ENCODE measurements at regions not wholly inside any gene's neighbourhood (a gene's known extent, or its start where the extent isn't known, plus 50 kb on each side); places are given as distances from the start of the nearest gene placed in this dataset.

DNA sequence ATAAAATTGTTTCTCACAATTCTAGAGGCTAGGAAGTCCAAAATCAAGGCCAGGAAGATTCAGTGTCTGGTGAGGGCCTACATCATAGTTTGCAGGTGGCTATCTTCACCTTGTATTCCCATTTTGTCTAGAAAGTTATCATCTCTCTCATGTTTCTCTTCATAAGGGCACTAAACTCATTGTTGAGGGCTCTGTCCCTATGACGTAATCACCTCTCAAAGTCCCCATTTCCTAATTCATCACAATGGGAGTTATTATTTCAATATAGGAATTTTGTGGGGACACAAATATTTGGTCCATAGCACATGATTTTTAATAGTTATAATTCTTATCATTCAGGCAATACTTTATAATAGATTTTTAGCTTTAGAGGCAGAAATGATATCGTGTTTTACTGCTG lies 1509.2 kb upstream of the SEL1L start:
- H3K9me3 ChIP-seq (replicated peaks in 1 of 2; ENCODE audit: control insufficient read depth in 1 of 2, insufficient read depth in 1 of 2, low read length in 2 of 2): peaks cover 0 to 9% of the 10 kb centered on the region in 2 donors
- H3K27ac Mint-ChIP-seq: no peak overlapping the region
- DNase-seq: no peak
- H2AFZ ChIP-seq (ENCODE audit: insufficient read depth, low read depth, low read length, poor library complexity, severe bottlenecking): no peak overlapping the region
- intact Hi-C loops (cut with micrococcal nuclease): no loop called here
- no peak overlapping the region for H3K4me3 Mint-ChIP-seq
- no peaks in the 10 kb centered on the region for H3K27me3 ChIP-seq (ENCODE audit: control insufficient read depth in 2 of 2, insufficient read depth in 2 of 2, low read length in 2 of 2)
- H4K20me1 ChIP-seq (ENCODE audit: insufficient read depth, low read length): no peaks in the 10 kb centered on the region
- no peaks in the 10 kb centered on the region for H3K36me3 ChIP-seq (replicated peaks in 1 of 2; ENCODE audit: control insufficient read depth in 1 of 2, insufficient read depth in 2 of 2, low read length in 2 of 2)
- H3K4me1 Mint-ChIP-seq: no peaks in the 10 kb centered on the region
- WGBS (ENCODE audit: insufficient coverage): no CpG with 5 or more reads among the region's 2 CpGs
- H3K27ac ChIP-seq (ENCODE audit: low read depth in 1 of 2, low read length in 2 of 2): no peak overlapping the region
- H3K4me3 ChIP-seq (replicated peaks in 1 of 3; ENCODE audit: low read depth in 2 of 3, low read length in 3 of 3): no peak overlapping the region
- H3K27me3 Mint-ChIP-seq (ENCODE audit: low read depth in 3 of 3): peaks cover 0 to 2% (median 0%) of the 10 kb centered on the region in 3 donors
- H3K36me3 Mint-ChIP-seq: no peaks in the 10 kb centered on the region
- H3K9me3 Mint-ChIP-seq: peaks cover 0 to 10% (median 2%) of the 10 kb centered on the region in 7 donors
- no peaks in the 10 kb centered on the region for H3K79me2 ChIP-seq (ENCODE audit: insufficient read depth, low read length)
- H3K9ac ChIP-seq (ENCODE audit: insufficient read depth, low read length, poor library complexity, severe bottlenecking): no peak overlapping the region
- H3K4me1 ChIP-seq (ENCODE audit: control insufficient read depth in 1 of 2, insufficient read depth in 2 of 2, low read length in 2 of 2): no peaks in the 10 kb centered on the region
- H3K4me2 ChIP-seq (replicated peaks; ENCODE audit: extremely low read depth, low read length, poor library complexity, severe bottlenecking): no peak overlapping the region
- TF ChIP-seq, protein P1, sequence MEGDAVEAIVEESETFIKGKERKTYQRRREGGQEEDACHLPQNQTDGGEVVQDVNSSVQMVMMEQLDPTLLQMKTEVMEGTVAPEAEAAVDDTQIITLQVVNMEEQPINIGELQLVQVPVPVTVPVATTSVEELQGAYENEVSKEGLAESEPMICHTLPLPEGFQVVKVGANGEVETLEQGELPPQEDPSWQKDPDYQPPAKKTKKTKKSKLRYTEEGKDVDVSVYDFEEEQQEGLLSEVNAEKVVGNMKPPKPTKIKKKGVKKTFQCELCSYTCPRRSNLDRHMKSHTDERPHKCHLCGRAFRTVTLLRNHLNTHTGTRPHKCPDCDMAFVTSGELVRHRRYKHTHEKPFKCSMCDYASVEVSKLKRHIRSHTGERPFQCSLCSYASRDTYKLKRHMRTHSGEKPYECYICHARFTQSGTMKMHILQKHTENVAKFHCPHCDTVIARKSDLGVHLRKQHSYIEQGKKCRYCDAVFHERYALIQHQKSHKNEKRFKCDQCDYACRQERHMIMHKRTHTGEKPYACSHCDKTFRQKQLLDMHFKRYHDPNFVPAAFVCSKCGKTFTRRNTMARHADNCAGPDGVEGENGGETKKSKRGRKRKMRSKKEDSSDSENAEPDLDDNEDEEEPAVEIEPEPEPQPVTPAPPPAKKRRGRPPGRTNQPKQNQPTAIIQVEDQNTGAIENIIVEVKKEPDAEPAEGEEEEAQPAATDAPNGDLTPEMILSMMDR (IDR thresholded peaks at IDR 0.05): no peak

DNA sequence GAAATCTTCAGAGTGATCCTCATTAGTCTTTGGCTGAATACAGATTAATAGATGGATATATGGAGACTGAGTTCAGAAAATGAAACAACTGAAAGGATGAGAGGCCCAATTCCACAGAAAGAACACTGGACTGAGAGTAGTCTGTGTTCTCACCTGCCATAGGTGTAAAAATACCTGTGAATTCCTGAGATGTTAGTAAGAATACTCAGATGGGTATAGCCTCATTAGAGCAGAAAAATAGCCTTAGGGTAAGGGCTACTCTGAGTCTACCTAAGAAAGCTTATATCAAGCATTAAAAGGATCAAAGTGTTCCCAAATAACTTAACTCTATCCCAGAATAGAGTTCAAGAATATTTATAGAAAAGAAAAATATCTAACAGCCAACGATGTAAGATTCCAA lies 1510.3 kb upstream of the SEL1L start:
- no peak overlapping the region for H3K27ac Mint-ChIP-seq
- Histone ChIP-seq H3K4me2 (replicated peaks; ENCODE audit: extremely low read depth, low read length, poor library complexity, severe bottlenecking) (no peak overlapping the region), H4K20me1 (ENCODE audit: insufficient read depth, low read length) (no peaks in the 10 kb centered on the region), H3K79me2 (ENCODE audit: insufficient read depth, low read length) (no peaks in the 10 kb centered on the region), H2AFZ (ENCODE audit: insufficient read depth, low read depth, low read length, poor library complexity, severe bottlenecking) (no peak overlapping the region), H3K9ac (ENCODE audit: insufficient read depth, low read length, poor library complexity, severe bottlenecking) (no peak overlapping the region), H3K9me3 (replicated peaks in 1 of 2; ENCODE audit: control insufficient read depth in 1 of 2, insufficient read depth in 1 of 2, low read length in 2 of 2) (peaks cover 0 to 9% of the 10 kb centered on the region in 2 donors), H3K36me3 (replicated peaks in 1 of 2; ENCODE audit: control insufficient read depth in 1 of 2, insufficient read depth in 2 of 2, low read length in 2 of 2) (no peaks in the 10 kb centered on the region), H3K4me1 (ENCODE audit: control insufficient read depth in 1 of 2, insufficient read depth in 2 of 2, low read length in 2 of 2) (no peaks in the 10 kb centered on the region), H3K4me3 (replicated peaks in 1 of 3; ENCODE audit: low read depth in 2 of 3, low read length in 3 of 3) (no peak overlapping the region), H3K27me3 (ENCODE audit: control insufficient read depth in 2 of 2, insufficient read depth in 2 of 2, low read length in 2 of 2) (no peaks in the 10 kb centered on the region), H3K27ac (ENCODE audit: low read depth in 1 of 2, low read length in 2 of 2) (no peak overlapping the region)
- H3K36me3 Mint-ChIP-seq: no peaks in the 10 kb centered on the region
- H3K4me1 Mint-ChIP-seq: no peaks in the 10 kb centered on the region
- TF ChIP-seq, protein P1 (IDR thresholded peaks at IDR 0.05): no peak
- no peak overlapping the region for H3K4me3 Mint-ChIP-seq
- intact Hi-C loops (cut with micrococcal nuclease): no loop called here
- peaks cover 0 to 10% (median 2%) of the 10 kb centered on the region in 7 donors for H3K9me3 Mint-ChIP-seq
- WGBS (ENCODE audit: insufficient coverage): no CpG with 5 or more reads among the region's 1 CpG
- peaks cover 0 to 2% (median 0%) of the 10 kb centered on the region in 3 donors for H3K27me3 Mint-ChIP-seq (ENCODE audit: low read depth in 3 of 3)
- DNase-seq: no peak

Data from CD14-positive monocyte (primary cell).